ENCODE measurements at regions not wholly inside any gene's neighbourhood (a gene's known extent, or its start where the extent isn't known, plus 50 kb on each side); places are given as distances from the start of the nearest gene placed in this dataset.

GRCh38 chr2:54387059-54387991 lies 68.8 kb upstream of the SPTBN1 start:
- Histone ChIP-seq H3K4me2 (no peak overlapping the region), H3F3A (replicated peaks; ENCODE audit: insufficient read depth) (no peaks in the 10 kb centered on the region)
- POLR2A ChIA-PET: no interaction called here

More at GRCh38 chr2:54387059-54387991, 68.8 kb upstream of the SPTBN1 start:
- Histone ChIP-seq H3K9me2 (no peaks in the 10 kb centered on the region), H3K4me1 (ENCODE audit: control insufficient read depth in 1 of 2, insufficient read depth in 2 of 2, low read depth in 1 of 2, low read length in 1 of 2) (no peaks in the 10 kb centered on the region; a peak in 1 of 4 replicates), H3K27ac (ENCODE audit: low read depth in 2 of 2, low read length in 1 of 2) (no peak overlapping the region), H3K27me3 (ENCODE audit: insufficient read depth) (no peaks in the 10 kb centered on the region), H3K9me3 (no peaks in the 10 kb centered on the region), H3K4me3 (ENCODE audit: low read depth in 2 of 2, low read length in 1 of 2) (no peak overlapping the region), H2AFZ (ENCODE audit: low read depth) (no peak overlapping the region), H3K79me2 (ENCODE audit: insufficient read depth) (no peaks in the 10 kb centered on the region), H3K9ac (no peak overlapping the region), H4K20me1 (ENCODE audit: insufficient read depth) (no peaks in the 10 kb centered on the region), H3K36me3 (replicated peaks in 1 of 2; ENCODE audit: control insufficient read depth in 1 of 2, insufficient read depth in 2 of 2, low read length in 1 of 2) (no peaks in the 10 kb centered on the region)
- DNase-seq: no peak
- WGBS (ENCODE audit: low lambda C conversion rate): 69% methylated on average over 7 of the region's 7 CpGs
- CTCF ChIA-PET: interaction anchor here (0.6 to 1.1 kb wide), 2 partner anchors 10 to 469 kb away, joined by 3 read pairs; no protein-coding TSS in a partner anchor
- TF ChIP-seq USF1 (IDR thresholded peaks at IDR 0.05; ENCODE audit: borderline replicate concordance, low read depth) (no peak), MAX (IDR thresholded peaks at IDR 0.05; ENCODE audit: low read depth) (no peak), REST (IDR thresholded peaks at IDR 0.05; ENCODE audit: low read depth, low read length) (no peak), MEF2A (IDR thresholded peaks at IDR 0.05; ENCODE audit: borderline replicate concordance, low read depth) (no peak), CHD2 (IDR thresholded peaks at IDR 0.05; ENCODE audit: low read length, partially characterized antibody) (no peak), SIN3A (IDR thresholded peaks at IDR 0.05; ENCODE audit: borderline replicate concordance, low read depth, low read length) (no peak), NRF1 (IDR thresholded peaks at IDR 0.05; ENCODE audit: low read depth, low read length) (no peak), FOXJ3 (CRISPR knock-in tag; IDR thresholded peaks at IDR 0.05) (no peak), RAD21 (IDR thresholded peaks at IDR 0.05; ENCODE audit: low read length) (no peak), POLR2AphosphoS5 (IDR thresholded peaks at IDR 0.05; ENCODE audit: low read depth, low read length) (no peak), GATA2 (CRISPR knock-in tag; IDR thresholded peaks at IDR 0.05) (no peak), FOSL2 (IDR thresholded peaks at IDR 0.05; ENCODE audit: borderline replicate concordance, low read depth) (no peak), TAF1 (IDR thresholded peaks at IDR 0.05; ENCODE audit: borderline replicate concordance, low read depth, low read length) (no peak), YY1 (IDR thresholded peaks at IDR 0.05; ENCODE audit: low read depth) (no peak), ZBTB33 (IDR thresholded peaks at IDR 0.05; ENCODE audit: borderline replicate concordance, low read depth) (no peak), JUND (IDR thresholded peaks at IDR 0.05) (no peak), USF2 (IDR thresholded peaks at IDR 0.05; ENCODE audit: borderline replicate concordance, low read depth, low read length) (no peak)
